ENCODE measurements at regions not wholly inside any gene's neighbourhood (a gene's known extent, or its start where the extent isn't known, plus 50 kb on each side); places are given as distances from the start of the nearest gene placed in this dataset.

- in situ Hi-C loops (cut with HindIII; ENCODE audit: extremely low pct_ligation_motif_present, low pct_unique_long_range_greater_than_20kb) (no loop called here), intact Hi-C loops (cut with micrococcal nuclease; ENCODE audit: unreplicated experiment) (no loop called here)
- Histone ChIP-seq H3K4me3 (replicated peaks in 1 of 3; ENCODE audit: insufficient read depth in 1 of 3, low read depth in 2 of 3, low read length in 3 of 3) (no peak overlapping the region), H3K9me3 (ENCODE audit: low read length) (no peaks in the 10 kb centered on the region), H3K27me3 (ENCODE audit: control insufficient read depth in 1 of 2, insufficient read depth in 2 of 2, low read length in 2 of 2) (no peaks in the 10 kb centered on the region; a peak in 1 of 5 replicates), H3K9ac (ENCODE audit: insufficient read depth, low read depth, low read length) (no peak overlapping the region), H3K4me2 (ENCODE audit: low read depth, low read length) (no peak overlapping the region), H3K4me1 (ENCODE audit: insufficient read depth, low read length) (no peaks in the 10 kb centered on the region), H2AFZ (ENCODE audit: low read length) (no peak overlapping the region), H4K20me1 (ENCODE audit: insufficient read depth, low read length) (no peaks in the 10 kb centered on the region), H3K36me3 (replicated peaks in 1 of 2; ENCODE audit: control insufficient read depth in 1 of 2, insufficient read depth in 2 of 2, low read length in 2 of 2) (no peaks in the 10 kb centered on the region), H3K79me2 (ENCODE audit: insufficient read depth, low read length) (no peaks in the 10 kb centered on the region), H3K27ac (ENCODE audit: extremely low read length, insufficient read depth, low read length) (no peak overlapping the region)
- BruUV-seq (replicated peaks), result no TSS peak
- no peak for ATAC-seq
- peak; percentile 38 for TF ChIP-seq CREB1 (IDR thresholded peaks at IDR 0.05)
- no peak for TF ChIP-seq CREB1 (CRISPR knock-in tag; IDR thresholded peaks at IDR 0.05)
- TF ChIP-seq ZFAT (CRISPR knock-in tag; conservative IDR thresholded peaks at IDR 0.05), result no peak
- 0% methylated on average over 2 of the region's 2 CpGs for WGBS (ENCODE audit: low lambda C conversion rate)
- POLR2A ChIA-PET, result no interaction called here
- CTCF ChIA-PET (ENCODE audit: low intra/inter-chr PET ratio, low total read pairs), result no interaction called here
- no peak for DNase-seq (ENCODE audit: low spot score)
- FAIRE-seq, result no peak
Measured at GRCh38 chr5:44719856-44720255, 88.9 kb upstream of the MRPS30 start.

- Histone ChIP-seq H3K4me1 (ENCODE audit: insufficient read depth, low read length) (no peaks in the 10 kb centered on the region), H2AFZ (ENCODE audit: low read length) (no peak overlapping the region), H3K9ac (ENCODE audit: insufficient read depth, low read depth, low read length) (no peak overlapping the region), H3K27me3 (ENCODE audit: control insufficient read depth in 1 of 2, insufficient read depth in 2 of 2, low read length in 2 of 2) (no peaks in the 10 kb centered on the region), H3K36me3 (replicated peaks in 1 of 2; ENCODE audit: control insufficient read depth in 1 of 2, insufficient read depth in 2 of 2, low read length in 2 of 2) (no peaks in the 10 kb centered on the region), H4K20me1 (ENCODE audit: insufficient read depth, low read length) (no peaks in the 10 kb centered on the region), H3K79me2 (ENCODE audit: insufficient read depth, low read length) (no peaks in the 10 kb centered on the region), H3K4me2 (ENCODE audit: low read depth, low read length) (no peak overlapping the region), H3K27ac (ENCODE audit: extremely low read length, insufficient read depth, low read length) (no peak overlapping the region), H3K9me3 (ENCODE audit: low read length) (no peaks in the 10 kb centered on the region), H3K4me3 (replicated peaks in 1 of 3; ENCODE audit: insufficient read depth in 1 of 3, low read depth in 2 of 3, low read length in 3 of 3) (no peak overlapping the region)
- ATAC-seq, result no peak
- in situ Hi-C loops (cut with HindIII; ENCODE audit: extremely low pct_ligation_motif_present, low pct_unique_long_range_greater_than_20kb), result no loop called here
- DNase-seq (ENCODE audit: low spot score), result no peak
- ChIA-PET POLR2A (no interaction called here), CTCF (ENCODE audit: low intra/inter-chr PET ratio, low total read pairs) (no interaction called here)
- intact Hi-C loops (cut with micrococcal nuclease; ENCODE audit: unreplicated experiment), result no loop called here
- WGBS (ENCODE audit: low lambda C conversion rate), result 0% methylated on average over 3 of the region's 3 CpGs
- no peak for FAIRE-seq
- BruUV-seq (replicated peaks), result no TSS peak
- TF ChIP-seq CBX2 (IDR thresholded peaks at IDR 0.05; ENCODE audit: low read depth, low read length), result no peak
- TF ChIP-seq CBX2 (CRISPR knock-in tag; IDR thresholded peaks at IDR 0.05; ENCODE audit: low read depth), result no peak
- TF ChIP-seq ZC3H4 (CRISPR knock-in tag; IDR thresholded peaks at IDR 0.05; ENCODE audit: borderline replicate concordance), result no peak
- TF ChIP-seq, protein P1, sequence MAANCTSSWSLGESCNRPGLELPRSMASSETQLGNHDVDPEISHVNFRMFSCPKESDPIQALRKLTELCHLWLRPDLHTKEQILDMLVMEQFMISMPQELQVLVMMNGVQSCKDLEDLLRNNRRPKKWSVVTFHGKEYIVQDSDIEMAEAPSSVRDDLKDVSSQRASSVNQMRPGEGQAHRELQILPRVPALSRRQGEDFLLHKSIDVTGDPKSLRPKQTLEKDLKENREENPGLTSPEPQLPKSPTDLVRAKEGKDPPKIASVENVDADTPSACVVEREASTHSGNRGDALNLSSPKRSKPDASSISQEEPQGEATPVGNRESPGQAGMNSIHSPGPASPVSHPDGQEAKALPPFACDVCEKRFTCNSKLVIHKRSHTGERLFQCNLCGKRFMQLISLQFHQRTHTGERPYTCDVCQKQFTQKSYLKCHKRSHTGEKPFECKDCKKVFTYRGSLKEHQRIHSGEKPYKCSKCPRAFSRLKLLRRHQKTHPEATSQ (CRISPR knock-in tag; IDR thresholded peaks at IDR 0.05; ENCODE audit: borderline replicate concordance), result no peak
- no peak for TF ChIP-seq HDAC2 (CRISPR knock-in tag; IDR thresholded peaks at IDR 0.05)
- no peak for TF ChIP-seq SMARCC2 (IDR thresholded peaks at IDR 0.05)
- no peak for TF ChIP-seq MNT (IDR thresholded peaks at IDR 0.05)
- TF ChIP-seq SNAI1 (CRISPR knock-in tag; IDR thresholded peaks at IDR 0.05; ENCODE audit: borderline replicate concordance), result no peak
- TF ChIP-seq ZNF350 (CRISPR knock-in tag; IDR thresholded peaks at IDR 0.05; ENCODE audit: borderline replicate concordance, low read depth), result no peak
- TF ChIP-seq NFRKB (IDR thresholded peaks at IDR 0.05), result no peak
- no peak for TF ChIP-seq ZNF790 (CRISPR knock-in tag; IDR thresholded peaks at IDR 0.05; ENCODE audit: borderline replicate concordance)
- no peak for TF ChIP-seq ZGPAT (CRISPR knock-in tag; IDR thresholded peaks at IDR 0.05)
- TF ChIP-seq ONECUT2 (CRISPR knock-in tag; IDR thresholded peaks at IDR 0.05), result no peak
Measured at GRCh38 chr5:44714871-44715561, 93.7 kb upstream of the MRPS30 start.

All from HepG2 (cell line).